Fibroblast of villous mesenchyme (primary cell): ENCODE measurements at regions not wholly inside any gene's neighbourhood (a gene's known extent, or its start where the extent isn't known, plus 50 kb on each side); places are given as distances from the start of the nearest gene placed in this dataset.

ENCODE experiments used
- DNase-seq: peaks from one replicate; pipeline ENCODE4 v3.0.0-alpha.2; 2010; ENCODE audit warnings: low read depth
- H3K4me3 ChIP-seq: 2 replicates; pipeline ENCODE4 v1.5.1; 2011; ENCODE audit warnings: low read depth, mild to moderate bottlenecking, low read length
- CTCF ChIP-seq: IDR thresholded peaks from 2 replicates; pipeline ENCODE4 v1.5.1; 2012; ENCODE audit warnings: low read depth, mild to moderate bottlenecking, low read length; ENCODE audit not compliant: insufficient read depth

- DNase-seq, result no peak
- no peak for TF ChIP-seq CTCF
These were observed 1088.6 kb downstream of the MAT2B start for GRCh38 chr5:164593982-164594381.

GRCh38 chr5:164597293-164597900, 1092.0 kb downstream of the MAT2B start:
- no peak overlapping the region for H3K4me3 ChIP-seq
- DNase-seq, result no peak
- TF ChIP-seq CTCF, result no peak

More at GRCh38 chr5:164593982-164594381, 1088.6 kb downstream of the MAT2B start:
- H3K4me3 ChIP-seq, result no peak overlapping the region

- no peak overlapping the region for H3K4me3 ChIP-seq
- DNase-seq, result peak; percentile 67
These were observed 1094.9 kb downstream of the MAT2B start for GRCh38 chr5:164600274-164600673.

GRCh38 chr5:164600929-164601535, 1095.6 kb downstream of the MAT2B start:
- no peak overlapping the region for H3K4me3 ChIP-seq
- no peak for DNase-seq
- no peak for TF ChIP-seq CTCF

More at GRCh38 chr5:164600274-164600673, 1094.9 kb downstream of the MAT2B start:
- TF ChIP-seq CTCF, result no peak

DNA sequence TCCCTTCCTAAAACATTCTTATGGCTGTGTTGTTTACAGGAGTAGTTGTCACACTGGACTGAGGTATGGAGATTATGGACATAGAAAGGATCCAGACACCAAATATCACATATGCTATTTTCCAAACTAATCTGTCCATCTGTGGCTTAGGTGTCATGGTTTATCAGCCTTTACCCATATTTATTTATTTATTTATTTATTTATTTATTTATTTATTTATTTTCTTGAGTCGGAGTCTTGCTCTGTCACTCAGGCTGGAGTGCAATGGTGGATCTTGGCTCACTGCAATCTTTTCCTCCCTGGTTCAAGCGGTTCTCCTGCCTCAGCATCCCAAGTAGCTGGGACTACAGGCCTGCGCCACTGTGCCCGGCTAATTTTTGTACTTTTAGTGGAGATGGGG, 1103.1 kb downstream of the MAT2B start:
- H3K4me3 ChIP-seq, result no peak overlapping the region
- no peak for TF ChIP-seq CTCF
- no peak for DNase-seq

DNA sequence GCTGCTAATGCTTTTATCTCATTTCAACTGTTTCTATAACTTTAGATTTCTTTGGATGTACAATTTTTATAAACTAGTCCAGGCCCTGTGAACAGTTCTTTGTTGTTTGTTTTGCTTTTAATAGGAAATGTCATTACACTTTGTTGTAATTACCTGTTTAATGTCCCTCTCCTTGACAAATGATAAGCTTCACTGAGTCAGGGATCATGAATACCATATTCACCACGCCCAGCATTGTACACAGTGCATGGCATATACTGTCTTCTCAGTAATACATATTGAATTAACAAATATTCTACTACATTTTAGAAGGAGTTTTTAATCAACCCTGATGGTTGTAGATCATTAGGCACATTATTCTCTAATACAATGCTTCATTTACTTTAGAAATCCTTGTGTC, 1105.0 kb downstream of the MAT2B start:
- no peak overlapping the region for H3K4me3 ChIP-seq
- DNase-seq, result no peak
- TF ChIP-seq CTCF, result no peak
